Esophagus squamous epithelium (tissue), 5 donors: ENCODE measurements at regions not wholly inside any gene's neighbourhood (a gene's known extent, or its start where the extent isn't known, plus 50 kb on each side); places are given as distances from the start of the nearest gene placed in this dataset.

Experiments
- DNase-seq: peaks from one replicate; lab custom pipeline; 2025; lab: John Stamatoyannopoulos, UW
- H3K27ac ChIP-seq, 4 donors: fragments of 200-600 bp; sonication (generic); one replicate each; pipeline ENCODE4 v1.5.1; 2016 to 2019; ENCODE audit warnings: mild to moderate bottlenecking in 1 of 4
- H3K27me3 ChIP-seq, 4 donors: fragments of 200-600 bp; sonication (generic); 1 replicate in 3 of 4; 2 replicates in 1 of 4; pipeline versions ENCODE4 v1.5.1 to v1.6.0; 2017 to 2021; ENCODE audit warnings: antibody characterized with exemption in 1 of 4
- H3K36me3 ChIP-seq, 3 donors: fragments of 200-600 bp; sonication (generic); one replicate each; pipeline ENCODE4 v1.5.1; 2016 to 2019
- H3K4me1 ChIP-seq, 3 donors: fragments of 200-600 bp; sonication (generic); one replicate each; pipeline ENCODE4 v1.5.1; 2017 to 2019
- H3K4me3 ChIP-seq, 4 donors: fragments of 200-600 bp; sonication (generic); 1 replicate in 3 of 4; 2 replicates in 1 of 4; pipeline ENCODE4 v1.5.1; 2016 to 2019; ENCODE audit warnings: mild to moderate bottlenecking in 2 of 4, moderate library complexity in 1 of 4
- H3K9me3 ChIP-seq, 3 donors: fragments of 200-600 bp; sonication (generic); one replicate each; pipeline ENCODE4 v1.5.1; 2016 to 2019
- CTCF ChIP-seq, 6 experiments: fragments of 450-650 bp in 4 of 6; fragments of 200-600 bp in 2 of 6; sonication (generic) in 2 of 6; IDR thresholded peaks; one replicate each; pipeline ENCODE4 v1.5.1; 2016 to 2019; ENCODE audit warnings: antibody characterized with exemption in 6 of 6, mild to moderate bottlenecking in 4 of 6, moderate library complexity in 4 of 6
- POLR2A ChIP-seq, 4 donors: fragments of 450-650 bp; IDR thresholded peaks; one replicate each; pipeline ENCODE4 v1.6.1; 2017; ENCODE audit warnings: antibody characterized with exemption in 4 of 4, mild to moderate bottlenecking in 4 of 4, moderate library complexity in 3 of 4
- WGBS, 2 donors: methylation state at CpG; one replicate each; pipeline ENCODE4 v1.1.5; 2018; 5-methylcytosine and 5-hydroxymethylcytosine counted together
- intact Hi-C: fragments of 100-400 bp; cut with DNase I; formaldehyde crosslinking; loops from one replicate; pipeline ENCODE4 v1.15.0; 2022
- donor health status: DM: yes; HTN: yes; CAD: no.

- H3K9me3 ChIP-seq: no peaks in the 10 kb centered on the region
- H3K36me3 ChIP-seq: no peaks in the 10 kb centered on the region
- no peak for TF ChIP-seq CTCF (IDR thresholded peaks at IDR 0.05)
- H3K4me1 ChIP-seq: peaks cover 4 to 41% (median 20%) of the 10 kb centered on the region in 3 donors
- H3K27ac ChIP-seq: no peak overlapping the region
- intact Hi-C loops: no loop called here
- H3K27me3 ChIP-seq: no peaks in the 10 kb centered on the region
- no peak overlapping the region for H3K4me3 ChIP-seq
- 72 to 84% methylated on average over 4 to 5 of the region's 5 CpGs for WGBS, 2 donors
- no peak for DNase-seq
Observed at GRCh38 chr12:84506282-84506681, 406.3 kb downstream of the SLC6A15 start.

GRCh38 chr12:84502907-84503787 lies 409.5 kb downstream of the SLC6A15 start:
- Histone ChIP-seq H3K9me3 (no peaks in the 10 kb centered on the region), H3K4me3 (no peak overlapping the region), H3K27me3 (no peaks in the 10 kb centered on the region), H3K4me1 (peaks cover 4 to 24% (median 13%) of the 10 kb centered on the region in 3 donors), H3K27ac (no peak overlapping the region), H3K36me3 (no peaks in the 10 kb centered on the region)
- intact Hi-C loops: loop anchor here (5.0 kb wide), 1 partner anchor 1816 kb away; the partner anchor contains the start of gene TMTC2
- DNase-seq: no peak
- WGBS, 2 donors: 43 to 47% methylated on average over 4 of the region's 4 CpGs
- peak; percentile 19 to 79 (median 55) for TF ChIP-seq CTCF (IDR thresholded peaks at IDR 0.05)
- TF ChIP-seq POLR2A (IDR thresholded peaks at IDR 0.05): no peak

GRCh38 chr12:84502180-84502860 lies 410.3 kb downstream of the SLC6A15 start:
- Histone ChIP-seq H3K4me1 (peaks cover 0 to 16% (median 7%) of the 10 kb centered on the region in 3 donors), H3K27me3 (no peaks in the 10 kb centered on the region), H3K27ac (no peak overlapping the region), H3K4me3 (no peak overlapping the region), H3K36me3 (no peaks in the 10 kb centered on the region), H3K9me3 (no peaks in the 10 kb centered on the region)
- no peak for DNase-seq
- TF ChIP-seq POLR2A (IDR thresholded peaks at IDR 0.05) (no peak), CTCF (IDR thresholded peaks at IDR 0.05) (no peak)
- intact Hi-C loops: loop anchor here (5.0 kb wide), 1 partner anchor 1815 kb away; the partner anchor contains the start of gene TMTC2
- WGBS, 2 donors: 22% methylated on average over 2 of the region's 2 CpGs

- intact Hi-C loops: no loop called here
- WGBS, 2 donors: 57 to 75% methylated on average over 1 of the region's 1 CpG
- Histone ChIP-seq H3K4me1 (peaks cover 0 to 9% (median 4%) of the 10 kb centered on the region in 3 donors), H3K27me3 (no peaks in the 10 kb centered on the region), H3K4me3 (no peak overlapping the region), H3K36me3 (no peaks in the 10 kb centered on the region), H3K9me3 (no peaks in the 10 kb centered on the region), H3K27ac (no peak overlapping the region)
- no peak for DNase-seq
- TF ChIP-seq POLR2A (IDR thresholded peaks at IDR 0.05) (no peak), CTCF (IDR thresholded peaks at IDR 0.05) (peak in 2 of 6 experiments; percentile 8 to 40)
Observed at GRCh38 chr12:84497819-84498218, 414.8 kb downstream of the SLC6A15 start.

GRCh38 chr12:84495711-84496110 lies 416.9 kb downstream of the SLC6A15 start:
- Histone ChIP-seq H3K4me1 (no peaks in the 10 kb centered on the region), H3K36me3 (no peaks in the 10 kb centered on the region), H3K27me3 (no peaks in the 10 kb centered on the region), H3K4me3 (no peak overlapping the region), H3K27ac (no peak overlapping the region), H3K9me3 (no peaks in the 10 kb centered on the region)
- TF ChIP-seq POLR2A (IDR thresholded peaks at IDR 0.05) (no peak), CTCF (IDR thresholded peaks at IDR 0.05) (no peak)
- intact Hi-C loops: no loop called here
- 84 to 85% methylated on average over 2 of the region's 2 CpGs for WGBS, 2 donors
- no peak for DNase-seq
